ENCODE measurements at regions not wholly inside any gene's neighbourhood (a gene's known extent, or its start where the extent isn't known, plus 50 kb on each side); places are given as distances from the start of the nearest gene placed in this dataset.

- TF ChIP-seq EZH2phosphoT487 (IDR thresholded peaks at IDR 0.05; ENCODE audit: borderline replicate concordance, low read length) (no peak), CTCF (IDR thresholded peaks at IDR 0.05; ENCODE audit: low read depth, low read length, poor library complexity, severe bottlenecking) (no peak)
These were observed 343.0 kb downstream of the PLOD2 start for GRCh38 chr3:145817870-145818483.

Measured in DOHH2 (cell line).